Left ventricle myocardium inferior (tissue), 1 donor: ENCODE measurements at regions not wholly inside any gene's neighbourhood (a gene's known extent, or its start where the extent isn't known, plus 50 kb on each side); places are given as distances from the start of the nearest gene placed in this dataset.

Experiments
- DNase-seq: peaks from one replicate; pipeline ENCODE4 v3.0.0-alpha.2; 2020
- H3K27ac ChIP-seq: fragments of 200-600 bp; replicated peaks from 2 replicates; pipeline ENCODE4 v1.8.0; 2021
- H3K27me3 ChIP-seq: fragments of 200-600 bp; 2 replicates; pipeline ENCODE4 v1.8.0; 2021; ENCODE audit warnings: low read depth
- H3K36me3 ChIP-seq: fragments of 200-600 bp; 2 replicates; pipeline ENCODE4 v1.8.0; 2021
- H3K4me1 ChIP-seq: fragments of 200-600 bp; 2 replicates; pipeline ENCODE4 v1.8.0; 2021
- H3K4me3 ChIP-seq: fragments of 200-600 bp; 2 replicates; pipeline ENCODE4 v1.8.0; 2021; ENCODE audit warnings: mild to moderate bottlenecking, moderate library complexity
- H3K9me3 ChIP-seq: fragments of 200-600 bp; replicated peaks from 2 replicates; pipeline ENCODE4 v1.8.0; 2021
- intact Hi-C: fragments of 100-400 bp; cut with micrococcal nuclease; formaldehyde crosslinking; loops from one replicate; pipeline ENCODE4 v1.11.0; 2022
- TF ChIP-seq, protein P1 (sequence below): fragments of 200-600 bp; IDR thresholded peaks from 2 replicates; pipeline ENCODE4 v1.8.0; 2021; ENCODE audit warnings: antibody characterized with exemption, mild to moderate bottlenecking, borderline replicate concordance
- donor health status: DM: no; HTN: yes; CAD: no; lungs with severe emphysema.

DNA sequence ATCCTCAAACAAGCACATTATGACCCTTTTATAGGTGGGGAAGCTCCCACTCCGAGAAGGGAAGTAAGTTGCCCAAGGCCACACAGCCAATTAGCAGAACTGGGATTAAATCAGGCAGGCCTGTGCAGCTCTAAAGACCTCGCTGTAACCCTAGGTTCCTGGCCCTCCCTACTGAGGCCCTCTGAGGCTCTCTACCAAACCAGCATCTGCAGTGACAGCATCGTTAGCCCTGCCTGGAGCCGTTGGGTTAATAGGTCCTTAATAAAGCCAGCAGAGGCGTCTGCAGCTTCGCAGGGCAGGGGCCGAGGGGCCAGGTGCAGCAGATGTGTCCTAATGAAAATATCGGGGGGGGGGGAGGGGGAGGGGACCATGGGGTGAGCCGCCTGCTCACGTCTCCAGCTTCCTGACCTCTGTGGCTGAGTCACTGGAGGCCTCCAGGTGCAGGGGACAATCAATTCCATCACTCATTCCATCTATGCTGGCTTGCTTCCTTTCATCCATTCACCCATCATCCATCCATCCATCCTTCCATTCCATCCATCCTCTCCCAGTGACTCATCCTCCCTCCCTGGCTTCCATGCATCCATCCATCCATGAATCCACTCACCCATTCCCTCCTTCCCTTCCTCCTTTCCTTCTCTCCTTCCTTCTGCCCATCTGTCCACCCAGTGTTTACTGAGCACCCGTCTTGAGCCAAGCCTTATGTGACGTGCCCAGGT, 203.9 kb downstream of the C9orf50 start:
- Histone ChIP-seq H3K27ac (peak overlapping the region; percentile 51), H3K4me3 (no peak overlapping the region), H3K36me3 (no peaks in the 10 kb centered on the region), H3K9me3 (no peaks in the 10 kb centered on the region), H3K27me3 (no peaks in the 10 kb centered on the region), H3K4me1 (peaks cover 33% of the 10 kb centered on the region)
- intact Hi-C loops = no loop called here
- DNase-seq = no peak
- TF ChIP-seq, protein P1, sequence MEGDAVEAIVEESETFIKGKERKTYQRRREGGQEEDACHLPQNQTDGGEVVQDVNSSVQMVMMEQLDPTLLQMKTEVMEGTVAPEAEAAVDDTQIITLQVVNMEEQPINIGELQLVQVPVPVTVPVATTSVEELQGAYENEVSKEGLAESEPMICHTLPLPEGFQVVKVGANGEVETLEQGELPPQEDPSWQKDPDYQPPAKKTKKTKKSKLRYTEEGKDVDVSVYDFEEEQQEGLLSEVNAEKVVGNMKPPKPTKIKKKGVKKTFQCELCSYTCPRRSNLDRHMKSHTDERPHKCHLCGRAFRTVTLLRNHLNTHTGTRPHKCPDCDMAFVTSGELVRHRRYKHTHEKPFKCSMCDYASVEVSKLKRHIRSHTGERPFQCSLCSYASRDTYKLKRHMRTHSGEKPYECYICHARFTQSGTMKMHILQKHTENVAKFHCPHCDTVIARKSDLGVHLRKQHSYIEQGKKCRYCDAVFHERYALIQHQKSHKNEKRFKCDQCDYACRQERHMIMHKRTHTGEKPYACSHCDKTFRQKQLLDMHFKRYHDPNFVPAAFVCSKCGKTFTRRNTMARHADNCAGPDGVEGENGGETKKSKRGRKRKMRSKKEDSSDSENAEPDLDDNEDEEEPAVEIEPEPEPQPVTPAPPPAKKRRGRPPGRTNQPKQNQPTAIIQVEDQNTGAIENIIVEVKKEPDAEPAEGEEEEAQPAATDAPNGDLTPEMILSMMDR = no peak

DNA sequence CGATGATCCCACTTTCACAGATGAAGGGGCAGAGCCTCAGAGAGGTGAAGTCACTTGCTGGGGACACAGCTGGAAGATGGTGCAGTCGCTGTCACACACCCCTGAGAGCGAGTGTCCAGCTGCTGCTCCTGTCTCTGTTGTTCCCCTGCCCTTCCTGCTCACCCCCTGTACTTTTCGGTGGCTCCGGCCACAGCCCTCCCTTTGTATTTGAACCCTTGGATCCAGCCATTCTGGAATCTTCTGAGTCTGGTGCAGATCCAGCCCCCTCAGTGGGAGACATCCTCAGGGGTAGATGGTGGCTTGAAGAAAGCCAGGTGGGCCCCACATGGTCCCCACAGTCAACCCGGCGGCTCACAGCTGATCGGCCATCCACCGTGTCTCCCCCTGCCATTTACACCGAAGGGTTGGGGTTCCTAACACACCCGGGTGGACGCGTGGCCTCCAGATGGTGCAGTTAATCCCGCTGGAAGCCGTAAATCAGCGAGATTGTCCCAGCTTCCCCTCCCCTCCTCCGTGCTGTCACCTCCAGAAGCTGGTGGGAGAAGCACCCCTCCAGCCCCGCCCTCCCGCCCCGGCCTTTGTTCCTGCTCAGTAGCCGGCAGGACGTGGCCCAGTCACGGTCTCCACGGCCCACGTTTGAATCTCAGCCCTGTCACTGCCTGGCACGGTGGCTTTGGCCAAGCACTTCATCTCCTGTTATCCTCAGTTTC, 204.8 kb downstream of the C9orf50 start:
- Histone ChIP-seq H3K4me1 (peaks cover 38% of the 10 kb centered on the region), H3K4me3 (no peak overlapping the region), H3K27ac (peak overlapping the region; percentile 51), H3K36me3 (no peaks in the 10 kb centered on the region), H3K9me3 (no peaks in the 10 kb centered on the region), H3K27me3 (no peaks in the 10 kb centered on the region)
- intact Hi-C loops = no loop called here
- TF ChIP-seq, protein P1 = no peak
- DNase-seq = no peak

DNA sequence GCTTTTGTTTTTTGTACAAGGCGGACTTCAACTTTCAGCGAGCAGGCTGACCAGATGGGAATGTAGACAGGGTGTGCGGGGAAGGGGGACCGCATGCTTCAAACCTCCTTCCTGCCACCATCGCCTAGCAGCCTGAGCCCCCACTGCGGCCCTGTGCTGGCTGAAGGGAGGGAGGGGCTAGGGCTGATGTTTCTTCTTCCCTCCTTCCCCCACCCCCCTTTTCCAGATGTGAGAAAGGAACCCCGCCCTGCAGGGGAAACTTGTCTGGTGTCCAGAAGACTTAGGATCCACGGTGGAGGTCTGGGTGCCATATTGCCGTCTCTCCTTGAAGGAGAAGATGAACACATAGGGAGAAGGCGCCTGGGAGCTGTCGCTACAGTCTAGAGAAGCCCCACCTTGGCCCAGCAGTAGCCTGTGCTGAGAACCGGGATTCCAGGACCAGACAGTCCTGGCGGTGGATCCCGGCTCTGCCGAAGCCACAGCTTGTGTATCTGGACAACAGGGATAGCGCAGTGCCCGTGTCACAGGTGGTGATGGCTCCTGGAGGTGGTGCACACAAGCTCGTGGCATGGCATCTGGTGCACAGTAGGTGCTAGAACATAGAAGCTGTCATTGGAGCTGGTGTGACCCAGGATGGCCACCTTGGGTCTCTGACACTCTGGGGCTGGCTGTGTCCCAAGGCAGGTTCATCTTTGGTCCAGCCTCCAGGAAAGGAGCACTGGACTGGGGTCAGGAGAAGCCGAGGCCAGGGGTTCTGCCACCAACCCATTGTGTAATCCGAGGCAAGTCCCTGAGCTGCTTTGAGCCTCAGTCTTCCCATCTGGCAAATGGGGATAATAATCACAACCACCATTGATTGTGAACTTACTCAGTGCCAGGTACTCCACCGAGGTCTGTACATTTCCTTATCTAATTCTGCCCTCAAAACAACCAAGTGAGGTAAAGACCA, 205.6 kb downstream of the C9orf50 start:
- H3K9me3 ChIP-seq = no peaks in the 10 kb centered on the region
- peaks cover 38% of the 10 kb centered on the region for H3K4me1 ChIP-seq
- H3K27ac ChIP-seq = peak overlapping the region; percentile 100
- intact Hi-C loops = no loop called here
- TF ChIP-seq, protein P1 = no peak
- peak overlapping the region; percentile 74 for H3K4me3 ChIP-seq
- no peak for DNase-seq
- no peaks in the 10 kb centered on the region for H3K36me3 ChIP-seq
- H3K27me3 ChIP-seq = no peaks in the 10 kb centered on the region

DNA sequence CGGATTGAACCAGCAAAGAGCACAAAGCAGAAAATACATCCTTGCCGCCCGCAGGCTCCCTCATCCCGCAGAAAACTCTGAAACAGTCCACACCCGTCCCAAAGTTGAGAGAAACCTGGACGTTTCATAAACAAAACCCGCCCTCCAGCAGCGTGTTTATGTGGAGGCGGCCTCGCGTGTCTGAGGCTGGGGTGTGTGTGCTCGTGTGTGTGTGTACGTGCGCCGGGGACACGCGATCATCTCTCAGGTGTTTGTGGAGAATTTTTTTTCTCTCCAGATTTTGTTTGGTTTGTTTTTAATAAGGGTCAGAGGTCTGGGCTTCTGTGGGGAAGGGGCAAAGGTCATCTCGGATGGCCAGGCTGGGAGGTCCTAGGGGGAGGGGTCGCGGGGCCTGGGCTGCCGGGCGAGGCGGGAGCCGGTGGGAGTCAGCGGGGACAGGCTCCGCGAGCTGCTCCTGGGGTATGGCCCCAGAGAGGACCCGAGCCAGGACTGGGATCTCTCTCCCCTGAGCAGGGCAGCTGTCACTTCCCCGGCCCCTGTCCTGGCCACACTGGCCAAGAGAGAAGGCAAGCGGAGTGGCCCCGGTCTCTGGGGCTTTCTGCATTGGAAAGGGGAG, 206.4 kb downstream of the C9orf50 start:
- intact Hi-C loops = no loop called here
- TF ChIP-seq, protein P1 = no peak
- Histone ChIP-seq H3K4me1 (peaks cover 38% of the 10 kb centered on the region), H3K36me3 (no peaks in the 10 kb centered on the region), H3K27ac (peak overlapping the region; percentile 100), H3K4me3 (peak overlapping the region; percentile 74), H3K9me3 (no peaks in the 10 kb centered on the region), H3K27me3 (no peaks in the 10 kb centered on the region)
- peak; percentile 42 for DNase-seq
